ENCODE measurements at regions not wholly inside any gene's neighbourhood (a gene's known extent, or its start where the extent isn't known, plus 50 kb on each side); places are given as distances from the start of the nearest gene placed in this dataset.

DNA sequence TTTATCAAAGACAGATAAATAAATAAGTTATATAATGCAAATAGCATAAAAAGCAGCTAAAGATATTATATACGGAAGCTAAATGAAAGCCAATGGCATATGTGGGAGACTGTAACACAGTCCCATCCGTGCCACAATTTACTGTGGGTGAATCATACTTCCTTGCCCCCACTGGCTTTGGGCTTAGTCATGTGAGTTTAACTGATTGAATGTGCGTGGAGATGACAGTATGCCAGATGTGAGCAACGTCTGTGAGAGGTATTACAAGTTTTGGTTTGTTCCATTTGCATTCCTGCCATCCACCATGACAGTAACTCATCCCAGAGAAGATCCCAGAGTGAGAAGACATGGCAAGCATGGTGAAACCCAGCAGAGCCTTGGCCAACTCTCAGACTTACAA, 340.0 kb downstream of the SUCLA2 start:
- no peak overlapping the region for H3K27ac ChIP-seq (ENCODE audit: low read depth, low read length)
- Mint-ChIP-seq H3K36me3 (ENCODE audit: low read depth, unreplicated experiment) (no peaks in the 10 kb centered on the region), H3K27ac (ENCODE audit: unreplicated experiment) (no peak overlapping the region), H3K27me3 (ENCODE audit: low read depth, unreplicated experiment) (no peaks in the 10 kb centered on the region), H3K4me3 (ENCODE audit: unreplicated experiment) (no peak overlapping the region), H3K4me1 (ENCODE audit: low read depth, unreplicated experiment) (no peaks in the 10 kb centered on the region), H3K9me3 (ENCODE audit: unreplicated experiment) (no peaks in the 10 kb centered on the region)
- TF ChIP-seq, protein P1, sequence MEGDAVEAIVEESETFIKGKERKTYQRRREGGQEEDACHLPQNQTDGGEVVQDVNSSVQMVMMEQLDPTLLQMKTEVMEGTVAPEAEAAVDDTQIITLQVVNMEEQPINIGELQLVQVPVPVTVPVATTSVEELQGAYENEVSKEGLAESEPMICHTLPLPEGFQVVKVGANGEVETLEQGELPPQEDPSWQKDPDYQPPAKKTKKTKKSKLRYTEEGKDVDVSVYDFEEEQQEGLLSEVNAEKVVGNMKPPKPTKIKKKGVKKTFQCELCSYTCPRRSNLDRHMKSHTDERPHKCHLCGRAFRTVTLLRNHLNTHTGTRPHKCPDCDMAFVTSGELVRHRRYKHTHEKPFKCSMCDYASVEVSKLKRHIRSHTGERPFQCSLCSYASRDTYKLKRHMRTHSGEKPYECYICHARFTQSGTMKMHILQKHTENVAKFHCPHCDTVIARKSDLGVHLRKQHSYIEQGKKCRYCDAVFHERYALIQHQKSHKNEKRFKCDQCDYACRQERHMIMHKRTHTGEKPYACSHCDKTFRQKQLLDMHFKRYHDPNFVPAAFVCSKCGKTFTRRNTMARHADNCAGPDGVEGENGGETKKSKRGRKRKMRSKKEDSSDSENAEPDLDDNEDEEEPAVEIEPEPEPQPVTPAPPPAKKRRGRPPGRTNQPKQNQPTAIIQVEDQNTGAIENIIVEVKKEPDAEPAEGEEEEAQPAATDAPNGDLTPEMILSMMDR (IDR thresholded peaks at IDR 0.05; ENCODE audit: insufficient read depth, low read depth, low read length), result no peak
- no peak for TF ChIP-seq EZH2 (IDR thresholded peaks at IDR 0.05; ENCODE audit: insufficient read depth, low read length)
- peaks cover 3% of the 10 kb centered on the region for H3K9me3 ChIP-seq (ENCODE audit: insufficient read depth, low read depth, low read length)
- no peak overlapping the region for H3K4me2 ChIP-seq (ENCODE audit: low read length)
- H3K4me1 ChIP-seq (ENCODE audit: insufficient read depth, low read length), result no peaks in the 10 kb centered on the region
- H3K79me2 ChIP-seq (ENCODE audit: insufficient read depth, low read length), result no peaks in the 10 kb centered on the region
- H3K27me3 ChIP-seq (ENCODE audit: insufficient read depth, low read length), result no peaks in the 10 kb centered on the region
- DNase-seq (ENCODE audit: low read depth) (peak; percentile 66), FAIRE-seq (peak; percentile 23)
- no peak overlapping the region for H3K9ac ChIP-seq (ENCODE audit: low read length)
- no peaks in the 10 kb centered on the region for H3K36me3 ChIP-seq (ENCODE audit: insufficient read depth, low read length)
- no peaks in the 10 kb centered on the region for H4K20me1 ChIP-seq (ENCODE audit: insufficient read depth, low read length)
- H2AFZ ChIP-seq (ENCODE audit: low read depth, low read length), result no peak overlapping the region
- no peak overlapping the region for H3K4me3 ChIP-seq (ENCODE audit: insufficient read depth, low read depth, low read length)

GRCh38 chr13:47656651-47657050, 344.4 kb downstream of the SUCLA2 start:
- DNase-seq (ENCODE audit: low read depth) (no peak), FAIRE-seq (no peak)

DNA sequence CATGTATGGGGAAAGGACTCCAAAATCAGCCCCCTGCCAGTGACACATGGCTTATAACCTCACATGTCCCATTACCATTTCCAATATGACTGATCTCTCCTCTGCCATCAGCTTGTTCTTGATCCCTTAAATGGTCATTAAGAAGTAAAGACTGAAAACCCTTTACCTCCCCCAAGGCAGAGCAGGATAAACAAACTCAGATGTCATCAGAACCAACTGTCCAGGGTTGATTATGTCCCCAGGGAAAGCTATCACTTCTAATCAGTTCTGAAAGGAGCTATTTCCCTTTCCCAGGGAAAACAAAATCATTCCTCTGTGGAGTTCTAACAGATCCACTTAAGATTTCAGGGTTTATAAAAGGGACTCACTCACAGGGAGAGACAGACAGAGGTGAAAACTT, 350.9 kb downstream of the SUCLA2 start:
- no peaks in the 10 kb centered on the region for H3K4me1 ChIP-seq (ENCODE audit: insufficient read depth, low read length)
- H3K4me3 Mint-ChIP-seq (ENCODE audit: unreplicated experiment), result no peak overlapping the region
- no peak for FAIRE-seq
- no peaks in the 10 kb centered on the region for H3K79me2 ChIP-seq (ENCODE audit: insufficient read depth, low read length)
- DNase-seq (ENCODE audit: low read depth), result no peak
- no peaks in the 10 kb centered on the region for H3K4me1 Mint-ChIP-seq (ENCODE audit: low read depth, unreplicated experiment)
- no peak overlapping the region for H2AFZ ChIP-seq (ENCODE audit: low read depth, low read length)
- no peaks in the 10 kb centered on the region for H4K20me1 ChIP-seq (ENCODE audit: insufficient read depth, low read length)
- no peak overlapping the region for H3K9ac ChIP-seq (ENCODE audit: low read length)
- no peak overlapping the region for H3K4me3 ChIP-seq (ENCODE audit: insufficient read depth, low read depth, low read length)
- no peaks in the 10 kb centered on the region for H3K36me3 ChIP-seq (ENCODE audit: insufficient read depth, low read length)
- H3K27me3 ChIP-seq (ENCODE audit: insufficient read depth, low read length), result peaks cover 2% of the 10 kb centered on the region
- H3K27ac Mint-ChIP-seq (ENCODE audit: unreplicated experiment), result no peak overlapping the region
- H3K27ac ChIP-seq (ENCODE audit: low read depth, low read length), result no peak overlapping the region
- no peaks in the 10 kb centered on the region for H3K9me3 Mint-ChIP-seq (ENCODE audit: unreplicated experiment)
- TF ChIP-seq, protein P1 (IDR thresholded peaks at IDR 0.05; ENCODE audit: insufficient read depth, low read depth, low read length), result no peak
- TF ChIP-seq EZH2 (IDR thresholded peaks at IDR 0.05; ENCODE audit: insufficient read depth, low read length), result no peak
- H3K36me3 Mint-ChIP-seq (ENCODE audit: low read depth, unreplicated experiment), result no peaks in the 10 kb centered on the region
- H3K27me3 Mint-ChIP-seq (ENCODE audit: low read depth, unreplicated experiment), result no peaks in the 10 kb centered on the region
- H3K9me3 ChIP-seq (ENCODE audit: insufficient read depth, low read depth, low read length), result no peaks in the 10 kb centered on the region
- H3K4me2 ChIP-seq (ENCODE audit: low read length), result no peak overlapping the region

More at GRCh38 chr13:47656651-47657050, 344.4 kb downstream of the SUCLA2 start:
- H3K4me1 Mint-ChIP-seq (ENCODE audit: low read depth, unreplicated experiment), result no peaks in the 10 kb centered on the region
- Histone ChIP-seq H4K20me1 (ENCODE audit: insufficient read depth, low read length) (no peaks in the 10 kb centered on the region), H3K4me3 (ENCODE audit: insufficient read depth, low read depth, low read length) (no peak overlapping the region), H3K9me3 (ENCODE audit: insufficient read depth, low read depth, low read length) (peaks cover 3% of the 10 kb centered on the region), H3K9ac (ENCODE audit: low read length) (no peak overlapping the region), H3K4me2 (ENCODE audit: low read length) (no peak overlapping the region), H3K79me2 (ENCODE audit: insufficient read depth, low read length) (no peaks in the 10 kb centered on the region), H3K36me3 (ENCODE audit: insufficient read depth, low read length) (no peaks in the 10 kb centered on the region), H3K27ac (ENCODE audit: low read depth, low read length) (no peak overlapping the region), H2AFZ (ENCODE audit: low read depth, low read length) (no peak overlapping the region), H3K4me1 (ENCODE audit: insufficient read depth, low read length) (no peaks in the 10 kb centered on the region), H3K27me3 (ENCODE audit: insufficient read depth, low read length) (peaks cover 2% of the 10 kb centered on the region)
- no peaks in the 10 kb centered on the region for H3K36me3 Mint-ChIP-seq (ENCODE audit: low read depth, unreplicated experiment)
- H3K27ac Mint-ChIP-seq (ENCODE audit: unreplicated experiment), result no peak overlapping the region
- no peak for TF ChIP-seq EZH2 (IDR thresholded peaks at IDR 0.05; ENCODE audit: insufficient read depth, low read length)
- TF ChIP-seq, protein P1 (IDR thresholded peaks at IDR 0.05; ENCODE audit: insufficient read depth, low read depth, low read length), result no peak
- no peaks in the 10 kb centered on the region for H3K9me3 Mint-ChIP-seq (ENCODE audit: unreplicated experiment)
- no peak overlapping the region for H3K4me3 Mint-ChIP-seq (ENCODE audit: unreplicated experiment)
- peaks cover 3% of the 10 kb centered on the region for H3K27me3 Mint-ChIP-seq (ENCODE audit: low read depth, unreplicated experiment)

All from astrocyte (in vitro differentiated cells and primary cell).